BLaER1 treated with 17β-estradiol and CSF1 and Interleukin-3, amounts not matched to agents 10 nM and 100 nM (cell line): ENCODE measurements at regions not wholly inside any gene's neighbourhood (a gene's known extent, or its start where the extent isn't known, plus 50 kb on each side); places are given as distances from the start of the nearest gene placed in this dataset.

Experiments
- H3K27ac ChIP-seq, 11 experiments: shearing (Covaris generic); formaldehyde crosslinking; 2 replicates each; pipeline ENCODE4 v1.8.1; 2022
- H3K27me3 ChIP-seq, 11 experiments: shearing (Covaris generic); formaldehyde crosslinking; 2 replicates each; pipeline ENCODE4 v1.8.1; 2022
- H3K36me3 ChIP-seq, 11 experiments: shearing (Covaris generic); formaldehyde crosslinking; 2 replicates each; pipeline ENCODE4 v1.8.1; 2022
- H3K4me1 ChIP-seq, 10 experiments: shearing (Covaris generic); formaldehyde crosslinking; 2 replicates each; pipeline ENCODE4 v1.8.1; 2022
- H3K4me2 ChIP-seq, 11 experiments: shearing (Covaris generic); formaldehyde crosslinking; 2 replicates each; pipeline ENCODE4 v1.8.1; 2022
- H3K4me3 ChIP-seq, 10 experiments: shearing (Covaris generic); formaldehyde crosslinking; 2 replicates each; pipeline ENCODE4 v1.8.1; 2022
- H3K9ac ChIP-seq, 11 experiments: shearing (Covaris generic); formaldehyde crosslinking; 2 replicates each; pipeline ENCODE4 v1.8.1; 2022
- H3K9me3 ChIP-seq, 11 experiments: shearing (Covaris generic); formaldehyde crosslinking; replicated peaks in 1 of 11; 2 replicates each; pipeline ENCODE4 v1.8.1; 2022
- H4K20me1 ChIP-seq, 11 experiments: shearing (Covaris generic); formaldehyde crosslinking; 2 replicates each; pipeline ENCODE4 v1.8.1; 2022
- Cebpa-rat ChIP-seq, 11 experiments: shearing (Covaris generic); IDR thresholded peaks; 2 replicates each; pipeline ENCODE4 v1.8.1; 2022

GRCh38 chr6:144928847-144929246 lies 643.7 kb downstream of the UTRN start:
- Histone ChIP-seq H3K4me3 (no peak overlapping the region), H4K20me1 (no peaks in the 10 kb centered on the region), H3K27me3 (no peaks in the 10 kb centered on the region), H3K27ac (no peak overlapping the region), H3K4me2 (no peak overlapping the region), H3K36me3 (no peaks in the 10 kb centered on the region), H3K4me1 (no peaks in the 10 kb centered on the region), H3K9me3 (peaks cover 0 to 4% (median 0%) of the 10 kb centered on the region in 11 experiments; a peak in 1 of 22 replicates), H3K9ac (no peak overlapping the region)
- no peak for TF ChIP-seq Cebpa-rat (IDR thresholded peaks at IDR 0.05)

GRCh38 chr6:144929262-144929661 lies 644.1 kb downstream of the UTRN start:
- H3K9me3 ChIP-seq, result peaks cover 0 to 5% (median 0%) of the 10 kb centered on the region in 11 experiments; a peak in 3 of 22 replicates
- H3K4me2 ChIP-seq, result no peak overlapping the region
- H3K9ac ChIP-seq, result no peak overlapping the region
- no peak overlapping the region for H3K4me3 ChIP-seq
- H3K27me3 ChIP-seq, result no peaks in the 10 kb centered on the region
- no peaks in the 10 kb centered on the region for H3K36me3 ChIP-seq
- no peak for TF ChIP-seq Cebpa-rat (IDR thresholded peaks at IDR 0.05)
- no peaks in the 10 kb centered on the region for H3K4me1 ChIP-seq
- H4K20me1 ChIP-seq, result no peaks in the 10 kb centered on the region
- H3K27ac ChIP-seq, result no peak overlapping the region

- Histone ChIP-seq H3K4me2 (no peak overlapping the region), H3K4me1 (no peaks in the 10 kb centered on the region), H3K9ac (no peak overlapping the region), H3K4me3 (no peak overlapping the region), H3K9me3 (peaks cover 0 to 12% (median 5%) of the 10 kb centered on the region in 11 experiments; a peak in 7 of 22 replicates), H3K27me3 (no peaks in the 10 kb centered on the region), H4K20me1 (no peaks in the 10 kb centered on the region), H3K36me3 (no peaks in the 10 kb centered on the region), H3K27ac (no peak overlapping the region)
- no peak for TF ChIP-seq Cebpa-rat (IDR thresholded peaks at IDR 0.05)
Observed at GRCh38 chr6:144931172-144932035, 646.3 kb downstream of the UTRN start.

GRCh38 chr6:144932621-144933020 lies 647.5 kb downstream of the UTRN start:
- peaks cover 6 to 22% (median 12%) of the 10 kb centered on the region in 11 experiments; a peak in 21 of 22 replicates for H3K9me3 ChIP-seq
- H3K36me3 ChIP-seq, result no peaks in the 10 kb centered on the region; a peak in 1 of 22 replicates
- no peaks in the 10 kb centered on the region for H4K20me1 ChIP-seq
- H3K27ac ChIP-seq, result no peak overlapping the region
- no peak overlapping the region for H3K4me2 ChIP-seq
- H3K4me3 ChIP-seq, result no peak overlapping the region
- H3K9ac ChIP-seq, result no peak overlapping the region
- TF ChIP-seq Cebpa-rat (IDR thresholded peaks at IDR 0.05), result no peak
- no peaks in the 10 kb centered on the region for H3K27me3 ChIP-seq
- H3K4me1 ChIP-seq, result no peaks in the 10 kb centered on the region

- H3K4me2 ChIP-seq, result no peak overlapping the region
- H3K27ac ChIP-seq, result no peak overlapping the region
- peaks cover 14 to 35% (median 26%) of the 10 kb centered on the region in 11 experiments; a peak in 21 of 22 replicates for H3K9me3 ChIP-seq
- no peaks in the 10 kb centered on the region; a peak in 1 of 22 replicates for H3K36me3 ChIP-seq
- no peak overlapping the region for H3K9ac ChIP-seq
- no peak overlapping the region for H3K4me3 ChIP-seq
- no peaks in the 10 kb centered on the region for H4K20me1 ChIP-seq
- H3K4me1 ChIP-seq, result no peaks in the 10 kb centered on the region
- no peak for TF ChIP-seq Cebpa-rat (IDR thresholded peaks at IDR 0.05)
- H3K27me3 ChIP-seq, result no peaks in the 10 kb centered on the region
Observed at GRCh38 chr6:144935181-144935580, 650.0 kb downstream of the UTRN start.

- Histone ChIP-seq H3K4me3 (no peak overlapping the region), H3K27me3 (no peaks in the 10 kb centered on the region), H4K20me1 (no peaks in the 10 kb centered on the region), H3K9ac (no peak overlapping the region), H3K4me2 (no peak overlapping the region), H3K36me3 (no peaks in the 10 kb centered on the region; a peak in 1 of 22 replicates), H3K27ac (no peak overlapping the region), H3K4me1 (no peaks in the 10 kb centered on the region), H3K9me3 (peaks cover 14 to 35% (median 26%) of the 10 kb centered on the region in 11 experiments; a peak in 21 of 22 replicates)
- TF ChIP-seq Cebpa-rat (IDR thresholded peaks at IDR 0.05), result no peak
Observed at GRCh38 chr6:144935661-144936060, 650.5 kb downstream of the UTRN start.

GRCh38 chr6:144936764-144937163 lies 651.6 kb downstream of the UTRN start:
- no peak for TF ChIP-seq Cebpa-rat (IDR thresholded peaks at IDR 0.05)
- no peaks in the 10 kb centered on the region; a peak in 1 of 22 replicates for H3K36me3 ChIP-seq
- peaks cover 14 to 35% (median 26%) of the 10 kb centered on the region in 11 experiments; a peak in 21 of 22 replicates for H3K9me3 ChIP-seq
- no peak overlapping the region for H3K4me2 ChIP-seq
- H4K20me1 ChIP-seq, result no peaks in the 10 kb centered on the region
- no peak overlapping the region for H3K27ac ChIP-seq
- H3K27me3 ChIP-seq, result no peaks in the 10 kb centered on the region
- no peak overlapping the region for H3K4me3 ChIP-seq
- no peak overlapping the region for H3K9ac ChIP-seq
- H3K4me1 ChIP-seq, result no peaks in the 10 kb centered on the region

GRCh38 chr6:144939921-144940320 lies 654.8 kb downstream of the UTRN start:
- no peak for TF ChIP-seq Cebpa-rat (IDR thresholded peaks at IDR 0.05)
- H4K20me1 ChIP-seq, result no peaks in the 10 kb centered on the region
- H3K9ac ChIP-seq, result no peak overlapping the region

GRCh38 chr6:144944106-144944505 lies 659.0 kb downstream of the UTRN start:
- TF ChIP-seq Cebpa-rat (IDR thresholded peaks at IDR 0.05), result no peak
- Histone ChIP-seq H3K27ac (no peak overlapping the region), H3K27me3 (no peaks in the 10 kb centered on the region), H3K4me3 (no peak overlapping the region), H4K20me1 (no peaks in the 10 kb centered on the region), H3K4me2 (no peak overlapping the region), H3K4me1 (no peaks in the 10 kb centered on the region), H3K36me3 (no peaks in the 10 kb centered on the region), H3K9ac (no peak overlapping the region), H3K9me3 (peaks cover 0 to 12% (median 2%) of the 10 kb centered on the region in 11 experiments; a peak in 5 of 22 replicates)

More at GRCh38 chr6:144939921-144940320, 654.8 kb downstream of the UTRN start:
- Histone ChIP-seq H3K27me3 (no peaks in the 10 kb centered on the region), H3K27ac (no peak overlapping the region), H3K4me2 (no peak overlapping the region), H3K36me3 (no peaks in the 10 kb centered on the region; a peak in 1 of 22 replicates), H3K9me3 (peaks cover 13 to 29% (median 23%) of the 10 kb centered on the region in 11 experiments; a peak in 21 of 22 replicates), H3K4me1 (no peaks in the 10 kb centered on the region), H3K4me3 (no peak overlapping the region)
